ENCODE measurements at regions not wholly inside any gene's neighbourhood (a gene's known extent, or its start where the extent isn't known, plus 50 kb on each side); places are given as distances from the start of the nearest gene placed in this dataset.
"Not testable (repeated sequence)": the region's sequence is repeated elsewhere in the genome, so short reads cannot be mapped to it uniquely, and the experiment has no call there.

- no peak for DNase-seq
Measured at GRCh38 chr4:155591738-155592143, 74.9 kb upstream of the GUCY1A1 start.

- no peak for DNase-seq
Measured at GRCh38 chr4:155590796-155591585, 75.7 kb upstream of the GUCY1A1 start.

- DNase-seq, result no peak
Measured at GRCh38 chr4:155588437-155588836, 78.2 kb upstream of the GUCY1A1 start.

DNA sequence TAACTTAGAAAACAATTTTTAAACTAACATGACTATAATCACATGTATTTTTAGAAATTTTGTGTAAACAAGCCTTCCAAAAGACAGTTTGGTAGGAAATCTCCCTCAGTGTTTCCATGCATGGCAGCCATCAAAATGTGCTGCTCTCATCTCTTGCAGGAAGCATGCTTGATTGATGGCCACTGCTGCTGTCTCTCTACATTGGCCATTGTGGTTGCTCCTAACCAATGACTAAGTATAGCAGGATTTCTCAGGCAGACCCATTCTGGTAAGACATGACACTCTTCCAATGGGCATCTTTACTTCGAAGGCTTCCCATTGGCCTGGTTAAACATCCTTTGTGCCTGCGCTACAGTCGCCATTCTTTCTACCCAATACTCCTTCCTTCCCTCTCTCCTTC lies 78.9 kb upstream of the GUCY1A1 start:
- no peak for DNase-seq

GRCh38 chr4:155582971-155583437 lies 83.6 kb upstream of the GUCY1A1 start:
- no peak for DNase-seq

DNA sequence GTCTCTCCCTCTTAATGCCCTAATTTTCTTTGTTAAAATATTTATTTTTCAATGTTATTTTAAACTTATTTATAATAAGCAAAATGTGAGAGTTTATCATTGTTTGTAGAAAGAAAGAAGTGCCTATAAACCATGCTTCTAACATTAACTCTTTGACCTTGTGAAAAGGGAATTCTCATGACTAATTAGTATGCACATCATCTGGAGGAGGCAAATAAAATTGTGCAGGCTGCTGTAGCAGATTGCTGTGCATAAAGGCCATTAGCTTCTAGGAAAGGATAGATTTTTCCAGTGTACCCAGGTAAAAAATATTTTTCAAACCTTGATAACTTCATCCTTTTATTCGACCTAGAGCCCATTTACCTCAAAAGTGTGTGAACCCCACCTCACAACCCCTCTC lies 84.6 kb upstream of the GUCY1A1 start:
- no peak for DNase-seq

- peak; percentile 63 for DNase-seq
Measured at GRCh38 chr4:155578726-155579370, 87.8 kb upstream of the GUCY1A1 start.

GRCh38 chr4:155578219-155578618 lies 88.4 kb upstream of the GUCY1A1 start:
- no peak for DNase-seq

- not testable (repeated sequence) for DNase-seq
Measured at GRCh38 chr4:155574329-155574728, 92.3 kb upstream of the GUCY1A1 start.

DNA sequence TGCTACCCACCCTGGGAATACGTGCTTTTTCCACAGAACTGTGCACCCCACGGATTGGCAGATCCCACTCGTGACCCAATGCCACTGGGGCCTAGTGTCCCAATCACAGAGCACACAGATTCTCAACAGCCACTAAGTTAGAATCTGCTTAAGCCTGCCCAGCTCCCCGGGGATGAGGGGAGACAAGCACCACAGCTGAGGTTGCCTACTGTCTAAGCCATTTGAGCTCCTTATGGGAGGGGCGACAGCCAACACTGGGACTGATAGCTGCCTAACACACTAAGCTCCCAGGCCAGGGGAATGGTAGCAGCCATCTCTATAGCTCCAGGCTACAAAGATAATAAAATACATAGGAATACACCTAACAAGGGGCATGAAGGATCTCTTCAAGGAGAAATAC lies 93.5 kb upstream of the GUCY1A1 start:
- DNase-seq, result no peak

DNA sequence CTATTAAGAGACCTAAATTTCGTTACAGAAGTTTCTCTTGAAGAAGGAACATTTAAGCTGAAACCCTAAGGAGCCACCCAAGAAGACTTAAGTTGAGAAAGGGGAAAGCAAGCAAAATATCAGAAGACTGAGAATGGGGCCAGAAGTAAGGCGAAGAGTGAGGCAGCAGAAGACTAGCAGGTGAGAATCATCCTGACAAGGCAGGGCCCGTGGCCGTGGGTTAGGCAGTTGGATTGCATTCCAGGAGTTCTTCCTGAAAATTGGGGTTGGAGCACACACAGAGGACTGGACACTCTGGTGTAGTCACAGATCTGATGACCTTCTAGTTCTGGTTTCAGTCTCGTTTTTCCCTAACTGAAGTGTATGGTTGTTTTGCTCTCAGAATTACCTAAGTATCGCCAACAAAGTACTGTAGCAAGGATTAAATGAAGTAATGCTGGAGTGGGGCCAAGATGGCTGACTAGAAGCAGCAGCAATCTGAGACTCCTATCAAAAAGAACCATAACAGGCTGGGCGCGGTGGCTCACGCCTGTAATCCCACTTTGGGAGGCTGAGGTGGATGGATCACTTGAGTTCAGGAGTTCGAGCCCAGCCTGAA lies 94.4 kb upstream of the GUCY1A1 start:
- DNase-seq, result no peak

- no peak for DNase-seq
Measured at GRCh38 chr4:155571184-155571944, 95.3 kb upstream of the GUCY1A1 start.

GRCh38 chr4:155570661-155571060 lies 96.0 kb upstream of the GUCY1A1 start:
- no peak for DNase-seq

DNA sequence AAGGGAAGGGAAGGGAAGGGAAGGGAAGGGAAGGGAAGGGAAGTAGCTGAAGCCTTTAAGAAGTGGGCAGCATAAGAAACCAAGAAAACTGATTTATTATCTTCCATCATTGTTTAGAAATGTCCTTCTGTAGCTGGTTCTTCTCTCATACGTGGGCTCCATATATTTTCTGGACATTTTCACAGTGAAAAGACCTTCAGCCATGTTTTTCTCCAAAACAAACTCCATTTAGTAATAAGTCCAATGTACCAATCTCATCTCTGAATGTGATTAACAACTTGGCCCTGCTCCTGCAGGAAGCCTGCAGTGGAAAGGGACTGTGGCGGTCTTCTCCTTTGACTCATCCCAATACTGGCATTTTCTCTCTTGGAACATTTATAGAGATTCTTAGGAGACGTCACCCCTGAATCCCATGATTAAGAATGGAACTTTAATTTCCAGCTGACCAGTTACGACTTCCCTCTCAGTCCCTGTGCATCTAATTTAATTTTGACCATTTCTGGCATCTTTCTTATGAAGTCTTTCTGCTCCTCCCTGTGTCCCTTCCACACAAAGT lies 96.6 kb upstream of the GUCY1A1 start:
- no peak for DNase-seq

- no peak for DNase-seq
Measured at GRCh38 chr4:155569471-155569870, 97.2 kb upstream of the GUCY1A1 start.

- DNase-seq, result no peak
Measured at GRCh38 chr4:155568641-155569220, 97.9 kb upstream of the GUCY1A1 start.

GRCh38 chr4:155566354-155566753 lies 100.3 kb upstream of the GUCY1A1 start:
- peak; percentile 34 for DNase-seq

- no peak for DNase-seq
Measured at GRCh38 chr4:155565776-155566175, 100.9 kb upstream of the GUCY1A1 start.

DNA sequence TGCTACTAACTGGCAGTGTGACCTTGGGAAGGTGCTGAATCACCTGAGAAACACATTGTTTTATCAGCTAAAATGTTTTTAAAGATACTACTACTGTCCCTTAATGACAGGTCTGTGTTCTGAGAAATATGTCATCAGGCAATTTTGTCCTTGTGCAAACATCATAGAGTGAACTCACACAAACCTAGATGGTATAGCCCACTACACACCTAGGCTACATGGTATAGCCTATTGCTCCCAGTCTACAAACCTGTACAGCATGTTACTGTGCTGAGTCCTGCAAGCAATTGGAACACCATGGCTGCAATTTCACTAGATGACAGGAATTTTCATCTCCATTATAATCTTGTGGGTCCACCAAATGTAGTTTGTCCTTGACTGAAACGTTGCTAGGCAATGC lies 101.3 kb upstream of the GUCY1A1 start:
- DNase-seq, result no peak

- DNase-seq, result no peak
Measured at GRCh38 chr4:155564880-155565279, 101.8 kb upstream of the GUCY1A1 start.

- no peak for DNase-seq
Measured at GRCh38 chr4:155564086-155564485, 102.6 kb upstream of the GUCY1A1 start.

- no peak for DNase-seq
Measured at GRCh38 chr4:155559915-155560314, 106.7 kb upstream of the GUCY1A1 start.

DNA sequence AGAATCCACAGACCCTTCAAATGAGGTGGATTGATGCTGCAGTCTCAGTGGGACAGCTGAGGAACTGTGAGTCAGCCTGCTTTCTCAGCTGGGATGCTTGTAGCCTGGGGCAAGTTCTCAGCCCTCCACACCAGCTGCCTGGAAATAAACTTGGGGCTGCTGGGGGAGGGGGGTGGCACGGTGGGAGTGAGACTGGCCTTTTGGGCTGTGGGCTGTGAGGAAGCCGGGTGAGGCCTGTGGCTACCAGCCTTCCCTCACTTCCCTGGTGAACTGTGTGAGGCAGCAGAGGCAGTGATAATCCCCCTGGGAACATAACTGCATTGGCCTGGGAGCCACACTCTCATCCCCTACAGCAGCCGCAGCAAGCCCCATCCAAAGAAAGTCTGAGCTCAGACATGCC lies 114.5 kb upstream of the GUCY1A1 start:
- DNase-seq, result no peak

Data from right hindlimb (tissue), 1 donor.